Hippocampal formation (tissue), 2 donors: ENCODE measurements at regions not wholly inside any gene's neighbourhood (a gene's known extent, or its start where the extent isn't known, plus 50 kb on each side); places are given as distances from the start of the nearest gene placed in this dataset.
A peak's percentile ranks its signal among the peaks of the same experiment; 100 is the strongest.
"Not testable (repeated sequence)": the region's sequence is repeated elsewhere in the genome, so short reads cannot be mapped to it uniquely, and the experiment has no call there.

Experiments used
- DNase-seq, 2 donors: peaks; one replicate each; lab custom pipeline; 2025; lab: John Stamatoyannopoulos, UW

DNA sequence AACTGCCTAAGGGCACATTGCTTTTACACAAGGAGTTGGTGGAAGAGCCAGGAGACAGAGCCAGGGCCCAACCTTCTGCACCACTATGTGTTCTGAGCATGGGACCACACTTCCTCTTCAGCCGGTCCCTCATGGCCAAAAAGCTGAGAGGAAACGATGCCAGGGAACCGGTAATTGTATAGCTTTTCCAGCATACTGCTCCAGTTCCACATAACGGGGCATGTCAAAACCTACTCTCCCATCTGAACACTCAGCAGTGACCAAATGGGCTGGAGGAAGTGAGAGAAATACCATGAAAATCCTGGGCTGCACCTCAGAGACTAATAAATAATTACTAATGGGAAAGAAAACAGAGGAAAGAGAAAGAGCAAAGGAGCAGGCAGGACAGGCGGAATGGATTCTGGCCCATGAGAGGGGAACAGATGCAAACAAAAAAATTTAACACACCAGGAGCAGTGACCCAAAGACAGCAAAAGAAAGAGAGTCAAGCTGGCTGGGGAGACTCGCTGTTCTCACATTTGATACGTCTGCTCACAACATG, 52.0 kb upstream of the BMP2 start:
- no peak for DNase-seq

DNA sequence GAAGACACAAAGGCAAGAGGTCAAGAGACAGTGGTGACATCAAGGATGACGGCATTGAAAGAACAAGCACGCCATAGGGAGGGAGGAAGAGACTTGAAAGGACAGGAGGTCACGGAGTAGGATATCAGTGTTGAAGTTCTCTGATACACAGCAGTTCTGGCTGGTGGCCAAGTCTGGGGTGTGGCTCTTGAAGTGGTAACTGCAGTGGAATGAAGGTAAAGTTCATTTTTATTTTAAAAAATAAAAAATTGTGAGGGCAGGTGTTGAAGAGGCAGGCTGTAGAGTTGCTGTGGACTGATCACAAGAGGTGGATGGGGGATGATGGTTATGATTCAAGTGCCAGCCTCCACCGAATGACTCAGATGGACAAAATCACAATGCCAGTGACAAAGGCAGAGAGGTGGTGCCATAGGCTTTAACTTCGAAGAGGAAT, 53.2 kb upstream of the BMP2 start:
- DNase-seq: no peak

DNA sequence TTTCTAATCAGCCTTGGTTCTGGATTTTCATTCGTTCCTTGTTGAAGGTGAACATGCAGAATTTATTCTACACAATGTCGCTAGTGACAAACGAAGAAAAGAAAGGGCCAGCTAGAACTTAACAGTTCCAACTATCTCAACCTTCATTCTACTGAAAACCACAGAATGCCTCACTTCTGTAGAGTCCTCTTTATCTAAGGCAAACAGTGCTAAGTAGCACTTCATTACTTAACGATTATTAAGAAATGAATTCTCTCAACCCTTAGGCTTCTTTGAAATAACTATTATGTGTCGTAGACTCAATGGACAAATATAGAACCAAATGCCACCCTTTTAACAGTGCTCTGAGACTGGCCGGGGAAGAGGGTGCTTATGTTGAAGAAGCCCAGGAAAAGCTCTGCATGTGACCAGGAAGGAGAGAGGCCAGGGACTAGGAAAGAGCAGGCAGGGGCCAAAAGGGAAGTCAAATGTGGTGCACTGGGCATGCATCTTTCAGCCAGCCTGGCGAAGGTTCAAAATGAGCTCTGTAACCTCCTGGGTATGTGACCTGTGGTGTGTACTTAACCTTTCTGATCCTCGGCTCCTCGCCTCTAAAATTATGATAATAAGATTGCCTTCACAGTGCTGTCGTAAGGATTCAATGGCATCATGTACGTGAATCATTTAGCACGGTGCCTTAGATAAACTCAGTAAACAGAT, 55.4 kb upstream of the BMP2 start:
- no peak for DNase-seq

DNA sequence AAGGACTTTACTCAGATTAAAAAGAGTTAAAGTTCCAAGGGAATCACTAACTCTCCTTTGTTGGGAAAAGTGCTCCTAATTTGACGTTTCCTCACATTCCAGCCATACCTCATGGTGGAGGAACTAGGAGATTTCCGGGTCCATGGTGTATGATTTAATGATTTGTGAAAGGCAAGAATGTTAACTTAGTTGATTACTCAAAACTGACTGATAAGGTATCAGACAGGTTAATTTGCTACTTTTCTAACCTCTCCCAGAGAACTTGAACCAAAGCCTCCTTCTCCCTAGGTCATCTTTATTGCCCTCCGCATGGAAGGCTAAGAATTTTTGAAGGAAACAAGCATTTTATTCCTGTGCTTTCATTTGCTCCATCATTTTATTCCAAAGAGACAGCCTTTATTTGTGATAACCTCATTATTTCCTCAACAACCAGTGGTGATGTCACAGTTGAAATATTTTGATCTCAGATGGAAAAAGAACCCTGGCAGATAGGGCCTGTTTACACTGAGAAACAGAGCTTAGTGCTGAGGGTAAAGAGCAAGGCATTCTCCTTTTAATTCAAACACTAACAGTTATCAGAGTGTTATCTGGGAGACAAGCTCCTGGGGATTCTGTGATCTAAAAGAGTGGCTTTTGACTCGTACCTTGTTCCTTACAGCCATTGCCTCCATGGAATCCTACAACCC, 57.4 kb upstream of the BMP2 start:
- no peak for DNase-seq

DNA sequence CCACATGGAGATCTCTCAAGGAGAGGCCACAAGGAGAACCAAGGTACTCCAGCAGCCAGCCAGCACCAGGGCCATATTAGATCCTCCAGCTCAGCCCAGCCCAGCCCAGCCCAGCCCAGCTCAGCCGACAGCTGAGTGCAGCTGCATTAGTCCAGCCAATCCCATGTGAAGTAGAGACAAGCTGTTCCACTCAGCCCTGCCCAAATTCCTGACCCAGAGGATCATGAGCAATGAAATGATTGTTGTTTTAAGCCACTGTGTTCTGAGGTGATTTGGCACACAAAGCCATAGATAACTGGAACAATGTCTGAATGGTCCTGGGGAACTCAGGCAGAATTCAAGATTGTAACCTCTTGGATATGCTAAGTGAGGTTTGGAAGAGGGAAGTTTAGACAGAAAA, 59.5 kb upstream of the BMP2 start:
- no peak for DNase-seq

DNA sequence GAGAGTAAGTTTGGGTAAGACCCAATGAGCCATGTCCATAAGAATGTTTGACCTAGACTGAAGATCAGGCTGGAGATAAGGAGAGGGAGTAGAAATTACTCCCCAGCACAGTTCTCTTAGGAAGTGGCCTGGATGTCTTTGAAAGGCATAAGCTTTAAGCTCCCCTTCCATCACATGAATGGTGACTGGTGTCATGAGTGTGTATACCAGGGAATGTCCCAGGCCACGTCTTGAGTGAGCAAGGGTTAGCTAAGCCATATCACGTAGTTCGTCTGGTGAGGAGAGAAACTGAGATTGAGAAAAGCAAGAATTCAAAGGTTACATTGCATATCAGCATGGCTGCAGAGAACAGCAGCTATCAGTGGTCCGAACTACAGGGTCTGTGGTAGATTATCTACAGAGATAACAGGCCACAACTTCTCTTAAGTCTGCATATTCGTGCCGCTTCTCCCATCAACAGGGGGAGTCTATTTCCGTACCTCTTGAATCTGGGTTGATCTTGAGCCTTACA, 60.1 kb upstream of the BMP2 start:
- DNase-seq: no peak

DNA sequence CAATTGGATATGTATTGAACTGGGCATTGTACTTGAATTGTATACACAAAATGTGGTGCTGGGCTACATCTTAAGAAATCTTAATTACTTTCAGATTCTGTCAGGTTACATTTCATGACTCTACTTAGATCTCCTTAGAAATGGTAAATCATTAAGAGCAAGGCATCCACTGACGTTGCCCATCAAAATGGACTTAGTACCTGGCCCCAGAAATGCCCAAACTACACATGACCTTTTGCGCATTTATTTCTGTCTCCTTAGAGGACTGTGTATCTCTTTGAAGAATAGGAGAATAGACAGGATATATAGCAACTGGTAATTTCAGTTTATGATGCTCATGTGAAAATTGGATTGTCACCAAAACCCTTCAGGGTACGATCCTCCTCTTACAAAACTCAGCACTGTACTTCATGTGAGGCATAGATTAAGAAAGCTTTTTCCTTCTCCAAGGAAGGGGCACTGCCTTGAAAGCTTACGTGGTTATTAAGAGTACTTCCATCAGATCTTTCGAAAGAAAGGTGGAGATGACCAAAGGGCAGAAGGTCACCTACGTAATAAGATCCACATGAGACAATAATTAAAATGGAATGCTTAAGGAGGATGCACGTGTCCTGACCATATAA, 61.4 kb upstream of the BMP2 start:
- no peak for DNase-seq

DNA sequence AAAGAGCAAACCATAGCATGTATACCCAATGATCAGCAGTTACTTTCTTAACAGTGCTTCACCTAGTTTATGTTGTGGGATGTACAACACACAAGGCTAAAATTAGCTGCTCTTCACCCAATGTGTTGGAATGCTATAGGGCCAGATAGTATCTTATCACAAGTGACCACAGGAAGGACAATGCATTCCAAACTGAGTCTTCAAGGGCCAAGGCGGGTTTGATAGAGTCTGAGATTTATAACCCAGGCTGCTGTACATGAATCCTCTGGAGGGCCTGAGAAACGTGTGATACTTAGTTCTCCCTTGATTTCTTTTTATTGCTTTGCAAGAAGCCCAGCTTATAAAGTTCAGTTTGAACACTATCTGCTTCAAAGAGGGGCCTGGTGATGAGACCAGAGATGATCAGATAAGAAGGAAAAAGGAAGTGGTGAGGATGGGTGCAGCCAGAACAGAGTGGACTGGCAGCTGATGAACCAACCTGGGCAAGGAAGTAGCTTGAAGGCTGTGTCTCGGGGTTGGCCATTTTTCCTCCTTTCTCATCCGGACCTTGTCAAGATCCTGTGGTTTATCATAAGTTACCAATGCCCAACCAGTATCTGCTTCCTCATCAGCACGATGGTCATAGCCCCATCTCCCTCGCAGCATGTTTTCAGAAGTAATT, 62.2 kb upstream of the BMP2 start:
- no peak for DNase-seq

DNA sequence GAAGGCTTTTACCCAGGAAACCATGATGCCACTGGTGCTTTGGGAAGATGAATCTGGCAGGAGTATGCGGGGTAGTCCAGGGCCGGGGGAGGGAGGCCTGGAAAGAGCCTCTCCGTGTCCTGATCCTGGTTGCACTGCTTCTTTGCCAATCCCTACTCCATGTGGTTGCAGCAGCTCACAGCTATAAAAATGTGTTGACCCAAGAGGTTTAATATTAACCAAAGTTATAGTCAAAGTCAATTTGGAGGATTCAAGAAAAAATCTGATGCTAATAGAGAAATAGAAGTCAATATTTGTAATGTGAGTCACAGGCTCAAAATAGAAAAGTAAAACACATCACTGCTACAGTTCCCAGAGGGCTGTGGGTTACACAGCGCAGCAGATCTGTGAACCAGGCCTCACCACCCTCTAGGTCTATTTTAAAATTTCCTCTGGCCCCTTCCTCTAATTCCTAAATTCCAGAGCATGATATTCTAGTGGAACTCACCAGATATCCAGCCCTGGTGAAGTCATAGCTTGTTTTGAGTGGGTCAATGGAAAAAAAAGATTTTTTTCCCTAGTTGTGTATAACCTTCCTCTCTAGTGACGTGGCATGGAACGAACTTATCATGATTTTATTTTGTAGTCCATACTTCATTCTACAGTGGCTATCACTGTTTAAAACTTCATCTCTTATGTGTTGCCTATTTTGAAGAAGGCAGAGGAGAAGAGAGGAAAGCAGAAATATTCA, 63.2 kb upstream of the BMP2 start:
- no peak for DNase-seq

DNA sequence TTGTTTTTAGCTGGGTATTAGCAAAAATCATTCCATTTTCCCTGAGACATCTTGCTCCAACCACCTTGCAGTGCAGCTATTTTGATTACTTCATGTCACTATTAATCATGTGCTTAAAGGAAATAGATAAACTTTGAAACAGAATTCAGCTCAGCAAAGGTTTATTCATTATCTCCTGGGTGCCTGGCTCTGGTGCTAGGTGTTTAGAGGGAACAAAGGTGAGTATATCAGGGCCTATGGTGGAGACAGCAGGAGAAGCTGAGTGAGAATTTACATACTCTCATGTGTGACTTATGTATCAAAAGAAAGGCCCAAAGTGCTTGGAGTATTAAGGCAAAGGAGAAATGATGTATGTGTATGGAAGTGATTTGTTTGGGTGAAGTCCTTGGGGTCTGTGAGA, 63.8 kb upstream of the BMP2 start:
- no peak for DNase-seq

DNA sequence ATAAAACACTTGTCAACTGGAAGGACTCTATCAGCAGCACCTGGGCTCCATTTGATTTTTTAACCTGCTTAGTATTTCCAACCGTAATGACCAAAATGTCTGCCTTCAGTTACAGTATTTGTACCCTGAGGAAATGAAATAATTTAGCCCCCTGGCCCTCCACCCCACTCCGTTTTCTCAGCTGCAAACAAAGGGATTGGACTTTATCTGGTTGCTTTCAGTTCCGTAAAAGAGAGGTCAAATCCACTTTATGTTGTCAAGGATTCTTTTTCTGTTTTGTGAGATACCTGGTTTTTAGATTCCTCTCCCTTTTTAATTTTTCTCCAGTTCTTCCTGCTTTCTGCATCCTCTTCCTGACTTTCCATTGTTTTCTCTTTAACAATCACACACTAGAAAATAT, 64.4 kb upstream of the BMP2 start:
- no peak for DNase-seq

DNA sequence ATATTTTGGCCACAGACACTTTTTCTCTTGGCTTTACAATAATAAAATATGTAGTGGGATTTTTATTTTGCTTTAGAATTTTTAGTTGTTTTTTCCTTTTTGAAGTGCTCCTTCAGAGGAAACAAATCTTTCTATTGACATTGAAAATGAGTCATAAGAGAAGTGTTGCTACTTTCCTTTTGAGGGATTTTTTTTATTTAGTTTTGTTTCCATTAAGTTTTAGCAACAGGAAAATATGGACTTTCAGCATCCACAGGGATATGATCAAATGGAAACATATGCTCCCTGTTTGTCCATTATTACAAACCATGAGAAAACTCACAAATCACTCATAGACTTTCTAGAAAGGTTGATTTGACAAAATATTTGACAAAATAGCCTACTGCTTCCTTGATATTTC, 65.3 kb upstream of the BMP2 start:
- DNase-seq: no peak

DNA sequence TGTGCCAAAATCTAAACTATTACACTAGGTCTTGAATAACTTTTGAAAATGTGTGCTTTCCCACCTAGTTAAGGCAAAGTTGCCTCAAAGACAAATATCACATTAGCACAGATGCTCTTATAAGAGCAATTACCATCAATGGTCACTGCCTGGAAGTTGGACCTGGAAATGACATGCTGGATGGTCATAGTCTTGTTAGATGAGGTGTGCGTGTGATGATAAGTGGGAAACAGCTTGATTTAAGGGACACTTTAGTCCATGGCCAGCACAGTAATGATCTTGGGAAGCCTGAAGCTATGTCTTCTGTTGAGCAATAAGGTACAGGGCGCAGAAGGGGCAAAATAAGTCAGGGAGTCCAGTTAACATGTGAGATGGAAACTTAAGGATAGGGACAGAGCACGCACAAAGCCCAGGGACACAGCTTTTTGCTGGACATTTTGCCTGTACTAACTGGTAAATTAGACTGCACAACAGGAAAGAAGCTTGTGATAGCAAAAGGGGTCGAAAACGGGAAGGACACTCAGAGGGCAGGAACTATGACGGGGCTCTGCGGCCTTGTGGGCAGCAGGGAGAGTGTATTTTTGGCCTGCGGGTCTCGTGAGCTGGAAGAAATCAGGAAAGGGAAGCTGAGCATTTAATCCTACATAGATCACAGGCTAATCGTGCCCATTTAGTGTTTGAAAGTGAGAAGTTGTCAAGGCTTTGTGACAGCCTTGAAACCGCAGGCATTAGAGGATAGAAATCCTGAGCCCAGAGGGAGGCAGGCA, 66.7 kb upstream of the BMP2 start:
- peak in 1 of 2 donors; percentile 7 for DNase-seq

DNA sequence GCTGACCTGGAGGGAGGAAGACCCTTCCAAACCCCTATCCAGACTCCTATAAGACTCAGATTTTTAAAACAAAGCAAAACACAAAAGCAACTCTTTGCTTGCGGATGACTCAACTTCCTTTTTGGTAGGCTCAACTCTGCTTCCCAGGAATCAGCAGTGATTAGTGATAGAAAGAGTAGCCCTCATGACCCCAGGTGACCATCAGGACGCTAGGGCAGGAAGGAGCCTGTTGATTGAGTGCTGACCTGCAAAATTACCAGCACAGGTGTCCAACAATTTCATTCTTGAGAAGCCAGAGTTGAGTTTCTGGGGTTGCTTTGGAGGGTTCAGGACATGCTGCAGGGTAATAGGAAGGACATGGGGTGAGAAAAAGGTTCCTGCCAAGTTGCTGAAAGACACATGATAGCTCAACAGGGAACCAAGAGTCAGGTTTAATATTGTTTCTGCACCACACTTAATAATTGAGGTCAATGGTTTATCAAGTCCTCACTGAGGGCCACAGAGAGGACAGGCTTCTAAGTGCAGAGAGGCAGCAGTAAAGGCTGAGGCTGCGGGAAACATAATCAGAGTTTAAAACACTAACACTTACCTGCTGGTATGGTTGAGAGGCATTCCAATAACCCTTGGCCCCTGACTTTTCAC, 67.4 kb upstream of the BMP2 start:
- no peak for DNase-seq

DNA sequence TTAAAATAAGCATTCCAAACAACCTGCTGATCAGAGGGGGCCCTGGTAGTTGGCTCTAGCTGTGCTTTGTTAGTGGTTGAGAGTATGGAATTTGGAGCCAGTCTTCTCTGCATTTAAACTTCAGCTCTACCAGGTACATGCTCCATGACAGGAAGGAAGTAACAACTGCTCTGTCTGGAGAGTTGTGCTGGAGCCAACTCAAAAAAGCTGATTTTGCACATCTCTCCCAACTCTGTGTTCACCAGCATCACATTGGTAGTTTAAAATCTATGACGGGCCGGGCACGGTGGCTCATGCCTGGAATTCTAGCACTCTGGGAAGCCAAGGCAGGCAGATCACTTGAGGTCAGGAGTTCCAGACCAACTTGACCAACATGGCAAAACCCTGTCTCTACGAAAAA, 68.8 kb upstream of the BMP2 start:
- DNase-seq: no peak

DNA sequence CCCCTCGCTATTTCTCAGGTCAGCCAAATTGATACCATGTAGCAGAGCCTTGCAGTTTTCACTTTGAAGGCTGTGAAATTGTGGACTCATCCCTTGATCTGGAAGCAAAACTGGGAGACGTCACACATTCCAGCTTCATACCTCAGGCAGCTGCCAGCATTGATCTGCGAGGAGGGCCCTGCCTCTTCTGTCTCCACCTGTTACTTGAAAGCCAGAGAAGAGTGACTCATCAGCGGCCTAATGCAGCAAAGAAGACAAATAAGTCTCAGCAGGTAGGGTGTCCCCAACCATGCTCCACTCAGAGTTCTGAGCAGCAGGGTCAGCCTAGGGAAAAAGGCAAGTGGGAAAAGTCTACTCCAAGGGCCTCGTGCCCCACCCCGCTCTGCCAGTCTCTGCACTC, 69.4 kb upstream of the BMP2 start:
- DNase-seq: no peak

DNA sequence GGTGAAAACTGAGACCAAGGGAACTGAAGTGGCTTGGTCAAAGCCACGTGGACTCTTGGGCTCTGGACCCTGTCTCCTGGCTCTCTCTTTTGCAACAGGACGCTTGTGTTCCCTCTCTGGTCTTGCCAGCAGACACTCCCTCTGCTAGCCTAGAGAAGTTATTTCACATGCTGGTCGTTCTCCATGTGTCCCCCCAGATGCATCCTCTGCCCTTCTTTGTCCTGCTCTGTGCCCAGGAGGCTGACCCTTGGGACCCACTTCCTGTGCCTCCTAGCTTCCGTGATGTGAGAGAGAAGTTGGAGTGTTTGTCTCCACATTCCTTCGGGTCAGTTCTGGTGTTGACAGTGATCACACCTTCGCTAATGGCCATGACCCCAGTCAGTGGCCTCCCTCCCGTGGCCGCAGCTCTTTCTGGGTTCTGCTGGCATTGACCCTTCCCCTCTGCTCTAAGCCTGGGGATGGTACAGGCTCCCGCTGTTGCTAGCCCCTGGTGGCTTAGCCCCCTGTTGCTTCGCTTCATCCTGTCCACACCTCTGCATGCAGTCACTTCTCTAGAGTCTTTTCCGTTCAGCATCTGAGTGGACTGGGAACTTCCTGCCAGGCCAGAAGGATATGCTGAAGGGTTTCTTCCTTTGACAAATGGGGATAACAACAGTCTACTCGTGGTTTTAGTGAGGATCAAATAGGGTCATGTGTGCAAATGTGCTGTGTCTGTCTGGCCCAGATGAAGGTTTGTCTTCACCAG, 70.1 kb upstream of the BMP2 start:
- no peak for DNase-seq

DNA sequence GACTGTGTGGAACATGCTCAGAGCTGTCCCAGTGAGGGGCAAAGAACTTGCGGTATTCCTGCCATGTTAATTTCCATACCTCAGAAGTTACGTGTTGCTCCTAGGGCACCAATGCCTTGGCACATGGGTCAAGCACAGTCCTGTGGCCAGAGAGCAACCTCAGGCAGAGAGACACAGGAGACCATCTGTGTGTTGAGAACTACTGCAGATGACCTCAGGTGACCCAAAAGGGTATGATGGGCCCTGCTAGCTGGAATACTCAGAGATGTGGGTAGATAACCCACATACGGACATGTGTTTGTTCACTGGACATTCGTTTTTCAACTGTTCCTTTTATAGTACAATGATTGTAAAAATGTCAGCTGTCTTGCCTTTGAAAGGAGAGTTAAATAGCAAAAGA, 71.5 kb upstream of the BMP2 start:
- DNase-seq: no peak

DNA sequence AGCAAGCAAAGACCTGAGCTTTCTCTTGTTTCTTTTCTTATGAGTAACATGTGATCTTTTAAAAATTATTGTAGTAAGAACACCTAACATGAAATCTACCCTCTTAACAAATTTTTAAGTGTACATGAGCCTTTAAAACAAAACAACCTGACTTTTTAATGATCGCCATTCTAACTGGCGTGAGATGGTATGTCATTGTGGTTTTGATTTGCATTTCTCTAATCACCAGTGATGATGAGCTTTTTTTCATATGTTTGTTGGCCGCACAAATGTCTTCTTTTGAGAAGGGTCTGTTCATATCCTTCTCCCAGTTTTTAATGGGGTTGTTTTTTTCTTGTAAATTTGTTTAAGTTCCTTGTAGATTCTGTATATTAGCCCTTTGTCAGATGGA, 73.7 kb upstream of the BMP2 start:
- DNase-seq: not testable (repeated sequence)
